ENCODE measurements at regions not wholly inside any gene's neighbourhood (a gene's known extent, or its start where the extent isn't known, plus 50 kb on each side); places are given as distances from the start of the nearest gene placed in this dataset.

DNA sequence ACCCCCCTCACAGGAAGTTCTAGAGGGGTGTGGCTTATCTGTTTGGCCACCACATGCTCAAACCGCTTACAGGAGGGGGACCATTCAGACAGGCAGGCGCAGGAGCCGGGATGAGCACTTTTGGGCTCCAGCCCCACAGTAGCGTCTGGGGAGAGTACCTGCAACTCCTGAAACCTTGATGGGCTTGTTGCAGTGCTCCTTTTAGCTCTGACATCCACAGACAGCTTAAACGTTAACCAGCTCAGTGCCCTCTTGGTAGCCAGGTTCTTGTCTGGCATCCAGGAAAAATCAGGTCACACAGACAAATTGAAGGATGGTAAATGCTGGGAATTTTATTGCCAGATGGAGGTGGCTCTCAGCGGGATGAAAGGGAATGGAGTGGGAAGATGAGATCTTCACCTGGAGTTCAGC is 326.3 kb downstream of the ETS1 start:
- peaks cover 8% of the 10 kb centered on the region for H3K4me1 Mint-ChIP-seq (ENCODE audit: low read depth, unreplicated experiment)
- no peak overlapping the region for H3K4me3 Mint-ChIP-seq (ENCODE audit: unreplicated experiment)
- TF ChIP-seq, protein P1, sequence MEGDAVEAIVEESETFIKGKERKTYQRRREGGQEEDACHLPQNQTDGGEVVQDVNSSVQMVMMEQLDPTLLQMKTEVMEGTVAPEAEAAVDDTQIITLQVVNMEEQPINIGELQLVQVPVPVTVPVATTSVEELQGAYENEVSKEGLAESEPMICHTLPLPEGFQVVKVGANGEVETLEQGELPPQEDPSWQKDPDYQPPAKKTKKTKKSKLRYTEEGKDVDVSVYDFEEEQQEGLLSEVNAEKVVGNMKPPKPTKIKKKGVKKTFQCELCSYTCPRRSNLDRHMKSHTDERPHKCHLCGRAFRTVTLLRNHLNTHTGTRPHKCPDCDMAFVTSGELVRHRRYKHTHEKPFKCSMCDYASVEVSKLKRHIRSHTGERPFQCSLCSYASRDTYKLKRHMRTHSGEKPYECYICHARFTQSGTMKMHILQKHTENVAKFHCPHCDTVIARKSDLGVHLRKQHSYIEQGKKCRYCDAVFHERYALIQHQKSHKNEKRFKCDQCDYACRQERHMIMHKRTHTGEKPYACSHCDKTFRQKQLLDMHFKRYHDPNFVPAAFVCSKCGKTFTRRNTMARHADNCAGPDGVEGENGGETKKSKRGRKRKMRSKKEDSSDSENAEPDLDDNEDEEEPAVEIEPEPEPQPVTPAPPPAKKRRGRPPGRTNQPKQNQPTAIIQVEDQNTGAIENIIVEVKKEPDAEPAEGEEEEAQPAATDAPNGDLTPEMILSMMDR (IDR thresholded peaks at IDR 0.05; ENCODE audit: partially characterized antibody, unreplicated experiment): no peak
- H3K27me3 Mint-ChIP-seq (ENCODE audit: unreplicated experiment): peaks cover 2% of the 10 kb centered on the region
- no peak overlapping the region for H3K27ac Mint-ChIP-seq (ENCODE audit: unreplicated experiment)
- no peaks in the 10 kb centered on the region for H3K9me3 Mint-ChIP-seq (ENCODE audit: unreplicated experiment)
- DNase-seq: no peak
- no peaks in the 10 kb centered on the region for H3K36me3 Mint-ChIP-seq (ENCODE audit: unreplicated experiment)

DNA sequence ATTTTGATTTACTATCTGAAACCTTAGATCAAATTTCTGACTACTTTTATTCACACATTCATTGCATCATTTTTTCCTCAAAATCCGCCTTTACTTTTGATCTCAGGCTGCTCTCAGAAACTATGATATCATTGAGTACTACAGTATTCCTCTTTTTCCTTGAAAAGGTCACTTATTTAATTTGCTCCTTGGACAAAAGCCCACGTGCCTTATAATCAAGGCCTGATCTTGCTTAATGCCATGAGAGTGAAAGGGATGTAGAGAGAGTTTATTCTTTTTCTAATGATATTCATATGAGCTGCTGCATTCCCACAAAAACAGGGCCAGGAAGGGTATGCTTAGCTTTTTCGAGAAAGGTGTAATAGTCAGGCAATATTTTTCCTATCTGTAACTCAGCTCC is 327.0 kb downstream of the ETS1 start:
- no peak overlapping the region for H3K27ac Mint-ChIP-seq (ENCODE audit: unreplicated experiment)
- peaks cover 8% of the 10 kb centered on the region for H3K4me1 Mint-ChIP-seq (ENCODE audit: low read depth, unreplicated experiment)
- H3K36me3 Mint-ChIP-seq (ENCODE audit: unreplicated experiment): no peaks in the 10 kb centered on the region
- no peaks in the 10 kb centered on the region for H3K9me3 Mint-ChIP-seq (ENCODE audit: unreplicated experiment)
- H3K4me3 Mint-ChIP-seq (ENCODE audit: unreplicated experiment): no peak overlapping the region
- peaks cover 2% of the 10 kb centered on the region for H3K27me3 Mint-ChIP-seq (ENCODE audit: unreplicated experiment)
- no peak for DNase-seq
- TF ChIP-seq, protein P1 (IDR thresholded peaks at IDR 0.05; ENCODE audit: partially characterized antibody, unreplicated experiment): no peak

DNA sequence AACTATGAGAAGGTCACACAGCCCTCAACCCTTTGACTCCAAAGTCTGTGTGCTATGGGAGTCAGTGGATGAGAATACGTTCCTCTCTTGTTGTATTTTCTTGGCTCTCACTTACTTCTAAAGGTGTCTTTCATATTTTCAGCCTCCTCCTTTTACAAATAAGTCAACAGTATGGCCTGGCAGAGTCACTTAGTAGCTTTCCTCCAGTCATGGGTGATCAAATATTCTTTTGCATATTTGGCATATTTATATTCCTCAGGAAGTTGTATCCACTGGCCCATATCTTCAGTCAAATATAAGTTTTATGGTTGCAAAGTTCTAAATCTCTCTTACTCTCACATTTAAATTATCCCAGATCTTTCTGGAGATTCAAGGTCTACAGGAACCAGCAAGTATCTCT is 327.5 kb downstream of the ETS1 start:
- Mint-ChIP-seq H3K27ac (ENCODE audit: unreplicated experiment) (no peak overlapping the region), H3K4me1 (ENCODE audit: low read depth, unreplicated experiment) (peaks cover 8% of the 10 kb centered on the region), H3K4me3 (ENCODE audit: unreplicated experiment) (no peak overlapping the region), H3K36me3 (ENCODE audit: unreplicated experiment) (no peaks in the 10 kb centered on the region), H3K27me3 (ENCODE audit: unreplicated experiment) (peaks cover 2% of the 10 kb centered on the region), H3K9me3 (ENCODE audit: unreplicated experiment) (no peaks in the 10 kb centered on the region)
- TF ChIP-seq, protein P1 (IDR thresholded peaks at IDR 0.05; ENCODE audit: partially characterized antibody, unreplicated experiment): no peak
- DNase-seq: no peak

DNA sequence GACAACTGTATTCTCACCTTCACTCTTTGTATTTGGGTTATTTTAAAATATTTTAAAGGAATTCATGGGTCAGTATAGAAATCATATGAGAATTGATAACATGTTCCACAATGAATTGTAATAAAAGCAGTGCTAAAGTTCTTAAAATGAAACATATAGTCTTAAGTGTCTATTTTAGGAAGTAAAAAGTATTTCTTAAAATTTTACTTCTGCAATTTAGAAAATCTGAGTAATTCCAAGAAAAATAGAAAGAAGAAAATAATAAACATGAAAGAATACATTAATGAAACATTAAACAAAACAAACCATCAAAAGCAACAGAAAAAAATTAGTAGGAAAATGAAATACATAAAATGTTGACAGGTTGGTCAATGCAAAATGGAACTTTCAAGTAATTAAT is 332.4 kb downstream of the ETS1 start:
- no peaks in the 10 kb centered on the region for H3K4me1 Mint-ChIP-seq (ENCODE audit: low read depth, unreplicated experiment)
- TF ChIP-seq, protein P1 (IDR thresholded peaks at IDR 0.05; ENCODE audit: partially characterized antibody, unreplicated experiment): no peak
- peaks cover 2% of the 10 kb centered on the region for H3K9me3 Mint-ChIP-seq (ENCODE audit: unreplicated experiment)
- H3K27ac Mint-ChIP-seq (ENCODE audit: unreplicated experiment): no peak overlapping the region
- no peak overlapping the region for H3K4me3 Mint-ChIP-seq (ENCODE audit: unreplicated experiment)
- no peaks in the 10 kb centered on the region for H3K36me3 Mint-ChIP-seq (ENCODE audit: unreplicated experiment)
- no peaks in the 10 kb centered on the region for H3K27me3 Mint-ChIP-seq (ENCODE audit: unreplicated experiment)
- no peak for DNase-seq

DNA sequence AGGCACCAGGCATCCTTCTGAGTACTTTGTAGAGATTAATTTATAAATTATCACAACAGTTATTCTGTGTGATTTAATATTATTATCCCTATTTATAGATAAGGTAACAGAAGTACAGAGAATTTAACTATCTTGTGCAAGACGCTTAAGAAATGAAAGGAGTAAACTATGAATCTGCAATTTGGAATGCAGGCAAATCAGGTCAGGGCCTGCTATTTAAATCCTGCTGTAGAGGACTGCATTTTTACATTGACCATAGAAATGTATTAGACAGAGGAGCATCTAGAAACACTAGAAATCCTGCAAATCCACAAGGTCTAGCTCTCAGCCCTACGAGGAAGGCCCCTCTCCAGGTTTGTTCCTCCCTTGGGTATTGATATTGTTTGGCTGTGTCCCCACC is 336.2 kb downstream of the ETS1 start:
- no peak overlapping the region for H3K4me3 Mint-ChIP-seq (ENCODE audit: unreplicated experiment)
- TF ChIP-seq, protein P1 (IDR thresholded peaks at IDR 0.05; ENCODE audit: partially characterized antibody, unreplicated experiment): no peak
- H3K36me3 Mint-ChIP-seq (ENCODE audit: unreplicated experiment): no peaks in the 10 kb centered on the region
- peaks cover 2% of the 10 kb centered on the region for H3K9me3 Mint-ChIP-seq (ENCODE audit: unreplicated experiment)
- DNase-seq: no peak
- H3K27me3 Mint-ChIP-seq (ENCODE audit: unreplicated experiment): no peaks in the 10 kb centered on the region
- peaks cover 7% of the 10 kb centered on the region for H3K4me1 Mint-ChIP-seq (ENCODE audit: low read depth, unreplicated experiment)
- no peak overlapping the region for H3K27ac Mint-ChIP-seq (ENCODE audit: unreplicated experiment)
